ENCODE measurements at regions not wholly inside any gene's neighbourhood (a gene's known extent, or its start where the extent isn't known, plus 50 kb on each side); places are given as distances from the start of the nearest gene placed in this dataset.

- no peak overlapping the region for H3K4me2 ChIP-seq (ENCODE audit: low read length)
- no peaks in the 10 kb centered on the region for H3K79me2 ChIP-seq
- no peak overlapping the region for H3K4me3 ChIP-seq (ENCODE audit: low read depth, low read length)
- no peak overlapping the region for H2AFZ ChIP-seq
- no peak overlapping the region for H3K27ac ChIP-seq
- TF ChIP-seq, protein P1, sequence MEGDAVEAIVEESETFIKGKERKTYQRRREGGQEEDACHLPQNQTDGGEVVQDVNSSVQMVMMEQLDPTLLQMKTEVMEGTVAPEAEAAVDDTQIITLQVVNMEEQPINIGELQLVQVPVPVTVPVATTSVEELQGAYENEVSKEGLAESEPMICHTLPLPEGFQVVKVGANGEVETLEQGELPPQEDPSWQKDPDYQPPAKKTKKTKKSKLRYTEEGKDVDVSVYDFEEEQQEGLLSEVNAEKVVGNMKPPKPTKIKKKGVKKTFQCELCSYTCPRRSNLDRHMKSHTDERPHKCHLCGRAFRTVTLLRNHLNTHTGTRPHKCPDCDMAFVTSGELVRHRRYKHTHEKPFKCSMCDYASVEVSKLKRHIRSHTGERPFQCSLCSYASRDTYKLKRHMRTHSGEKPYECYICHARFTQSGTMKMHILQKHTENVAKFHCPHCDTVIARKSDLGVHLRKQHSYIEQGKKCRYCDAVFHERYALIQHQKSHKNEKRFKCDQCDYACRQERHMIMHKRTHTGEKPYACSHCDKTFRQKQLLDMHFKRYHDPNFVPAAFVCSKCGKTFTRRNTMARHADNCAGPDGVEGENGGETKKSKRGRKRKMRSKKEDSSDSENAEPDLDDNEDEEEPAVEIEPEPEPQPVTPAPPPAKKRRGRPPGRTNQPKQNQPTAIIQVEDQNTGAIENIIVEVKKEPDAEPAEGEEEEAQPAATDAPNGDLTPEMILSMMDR (IDR thresholded peaks at IDR 0.05) = no peak
- no peaks in the 10 kb centered on the region for H3K9me3 ChIP-seq (ENCODE audit: control insufficient read depth, low read length)
- H3K4me1 ChIP-seq = no peaks in the 10 kb centered on the region
- H3K9ac ChIP-seq = no peak overlapping the region
- H3K27me3 ChIP-seq (ENCODE audit: control insufficient read depth, insufficient read depth, low read length) = no peaks in the 10 kb centered on the region
- no peaks in the 10 kb centered on the region for H3K36me3 ChIP-seq (ENCODE audit: control insufficient read depth, insufficient read depth, low read length)
These were observed 372.5 kb downstream of the RBM43 start for GRCh38 chr2:150889141-150889540.

- Histone ChIP-seq H3K4me2 (ENCODE audit: low read length) (no peak overlapping the region), H3K4me1 (no peaks in the 10 kb centered on the region), H3K36me3 (ENCODE audit: control insufficient read depth, insufficient read depth, low read length) (no peaks in the 10 kb centered on the region), H3K4me3 (ENCODE audit: low read depth, low read length) (no peak overlapping the region), H3K9me3 (ENCODE audit: control insufficient read depth, low read length) (no peaks in the 10 kb centered on the region), H3K9ac (no peak overlapping the region), H2AFZ (no peak overlapping the region), H3K27ac (no peak overlapping the region), H3K27me3 (ENCODE audit: control insufficient read depth, insufficient read depth, low read length) (no peaks in the 10 kb centered on the region), H3K79me2 (no peaks in the 10 kb centered on the region)
- TF ChIP-seq, protein P1 (IDR thresholded peaks at IDR 0.05) = no peak
These were observed 373.3 kb downstream of the RBM43 start for GRCh38 chr2:150888337-150888736.

DNA sequence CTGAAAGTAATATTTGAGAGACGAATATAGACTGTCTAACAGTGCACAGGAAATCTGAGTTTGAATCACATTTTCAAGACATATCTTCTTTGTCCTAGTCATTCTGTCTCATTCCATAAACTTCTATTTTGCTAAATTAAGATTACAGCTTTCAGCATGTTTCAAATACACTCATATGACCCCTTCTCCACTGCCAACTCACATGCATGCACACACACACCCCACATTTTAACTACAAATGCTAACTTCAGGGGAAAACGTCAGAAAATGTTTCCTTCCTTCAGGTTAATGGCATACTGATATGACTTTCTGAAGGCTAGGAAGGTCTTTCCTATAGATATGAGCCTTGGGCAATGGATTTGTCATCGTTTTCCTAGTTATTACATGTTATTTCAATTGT is 373.7 kb downstream of the RBM43 start:
- H3K9me3 ChIP-seq (ENCODE audit: control insufficient read depth, low read length) = no peaks in the 10 kb centered on the region
- H3K4me2 ChIP-seq (ENCODE audit: low read length) = no peak overlapping the region
- H3K4me1 ChIP-seq = no peaks in the 10 kb centered on the region
- no peaks in the 10 kb centered on the region for H3K79me2 ChIP-seq
- H3K4me3 ChIP-seq (ENCODE audit: low read depth, low read length) = no peak overlapping the region
- no peak overlapping the region for H3K27ac ChIP-seq
- no peak overlapping the region for H2AFZ ChIP-seq
- no peak overlapping the region for H3K9ac ChIP-seq
- TF ChIP-seq, protein P1 (IDR thresholded peaks at IDR 0.05) = no peak
- H3K36me3 ChIP-seq (ENCODE audit: control insufficient read depth, insufficient read depth, low read length) = no peaks in the 10 kb centered on the region
- no peaks in the 10 kb centered on the region for H3K27me3 ChIP-seq (ENCODE audit: control insufficient read depth, insufficient read depth, low read length)

DNA sequence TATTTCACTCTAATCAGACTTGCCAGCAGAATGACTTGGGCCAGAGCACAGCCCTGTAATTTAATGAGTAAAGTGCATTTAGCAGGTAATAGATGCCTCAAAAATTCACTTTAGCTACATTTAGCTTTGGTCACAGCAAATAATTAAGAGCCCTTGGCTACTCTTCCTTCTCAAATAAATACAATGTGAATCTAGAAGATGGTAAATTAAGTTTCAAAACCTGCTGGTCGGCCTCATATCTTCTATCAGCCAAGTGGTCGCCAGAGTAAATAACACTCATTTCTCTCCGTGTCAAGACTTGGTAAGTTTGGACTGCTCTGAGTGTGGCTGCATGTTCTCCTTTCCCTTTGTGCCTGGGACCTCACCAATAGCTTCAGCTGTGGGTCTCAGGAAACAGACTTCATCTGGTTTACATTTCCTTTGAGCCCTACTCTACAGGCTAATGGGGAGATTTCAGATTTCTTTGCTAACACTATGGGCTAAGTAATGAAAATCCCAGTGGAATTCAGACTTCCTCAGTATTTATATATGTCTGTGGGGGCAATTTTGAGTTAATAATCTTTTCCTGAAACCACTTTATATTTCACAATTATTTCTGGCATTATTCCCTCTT is 375.8 kb downstream of the RBM43 start:
- Histone ChIP-seq H2AFZ (no peak overlapping the region), H3K79me2 (no peaks in the 10 kb centered on the region), H3K27me3 (ENCODE audit: control insufficient read depth, insufficient read depth, low read length) (no peaks in the 10 kb centered on the region), H3K4me3 (ENCODE audit: low read depth, low read length) (no peak overlapping the region), H3K4me2 (ENCODE audit: low read length) (no peak overlapping the region), H3K4me1 (no peaks in the 10 kb centered on the region), H3K9ac (no peak overlapping the region), H3K27ac (no peak overlapping the region), H3K9me3 (ENCODE audit: control insufficient read depth, low read length) (no peaks in the 10 kb centered on the region), H3K36me3 (ENCODE audit: control insufficient read depth, insufficient read depth, low read length) (no peaks in the 10 kb centered on the region)
- TF ChIP-seq, protein P1 (IDR thresholded peaks at IDR 0.05) = no peak

- no peak overlapping the region for H3K27ac ChIP-seq
- no peaks in the 10 kb centered on the region for H3K36me3 ChIP-seq (ENCODE audit: control insufficient read depth, insufficient read depth, low read length)
- H3K4me3 ChIP-seq (ENCODE audit: low read depth, low read length) = no peak overlapping the region
- no peaks in the 10 kb centered on the region for H3K79me2 ChIP-seq
- TF ChIP-seq, protein P1 (IDR thresholded peaks at IDR 0.05) = no peak
- H3K9me3 ChIP-seq (ENCODE audit: control insufficient read depth, low read length) = no peaks in the 10 kb centered on the region
- no peak overlapping the region for H3K9ac ChIP-seq
- H3K4me1 ChIP-seq = no peaks in the 10 kb centered on the region
- no peak overlapping the region for H2AFZ ChIP-seq
- H3K27me3 ChIP-seq (ENCODE audit: control insufficient read depth, insufficient read depth, low read length) = no peaks in the 10 kb centered on the region
- H3K4me2 ChIP-seq (ENCODE audit: low read length) = no peak overlapping the region
These were observed 376.4 kb downstream of the RBM43 start for GRCh38 chr2:150885236-150885635.
